HCT116 (cell line): ENCODE measurements at regions not wholly inside any gene's neighbourhood (a gene's known extent, or its start where the extent isn't known, plus 50 kb on each side); places are given as distances from the start of the nearest gene placed in this dataset.

Source experiments
- CBX3 ChIP-seq: IDR thresholded peaks from 2 replicates; pipeline ENCODE4 v1.6.1; 2012; ENCODE audit warnings: low read depth
- POLR2A ChIP-seq: IDR thresholded peaks from 2 replicates; pipeline ENCODE4 v1.7.0; 2011; ENCODE audit warnings: borderline replicate concordance; ENCODE audit not compliant: insufficient read depth, insufficient read length; ENCODE audit errors: extremely low read depth
- RAD21 ChIP-seq: IDR thresholded peaks from 2 replicates; pipeline ENCODE4 v1.6.1; 2012; ENCODE audit warnings: low read depth, mild to moderate bottlenecking
- TF ChIP-seq, protein P1 (sequence below), 3 experiments: fragments of 200-600 bp in 1 of 3; sonication (generic) in 1 of 3; IDR thresholded peaks in 2 of 3; conservative IDR thresholded peaks in 1 of 3; 2 replicates each; pipeline ENCODE4 v1.5.1; 2012 to 2017; ENCODE audit warnings: low read depth in 2 of 3, low read length in 2 of 3, antibody characterized with exemption in 1 of 3, borderline replicate concordance in 1 of 3, control low read depth in 1 of 3, mild to moderate bottlenecking in 1 of 3, mixed read lengths in 1 of 3, mixed run types in 1 of 3, moderate library complexity in 1 of 3; ENCODE audit not compliant: insufficient read depth in 1 of 3
- TF ChIP-seq, protein P2 (sequence below): IDR thresholded peaks from 2 replicates; pipeline ENCODE4 v1.6.1; 2012
- TF ChIP-seq, protein P3 (sequence below): IDR thresholded peaks from 2 replicates; pipeline ENCODE4 v1.6.1; 2012

DNA sequence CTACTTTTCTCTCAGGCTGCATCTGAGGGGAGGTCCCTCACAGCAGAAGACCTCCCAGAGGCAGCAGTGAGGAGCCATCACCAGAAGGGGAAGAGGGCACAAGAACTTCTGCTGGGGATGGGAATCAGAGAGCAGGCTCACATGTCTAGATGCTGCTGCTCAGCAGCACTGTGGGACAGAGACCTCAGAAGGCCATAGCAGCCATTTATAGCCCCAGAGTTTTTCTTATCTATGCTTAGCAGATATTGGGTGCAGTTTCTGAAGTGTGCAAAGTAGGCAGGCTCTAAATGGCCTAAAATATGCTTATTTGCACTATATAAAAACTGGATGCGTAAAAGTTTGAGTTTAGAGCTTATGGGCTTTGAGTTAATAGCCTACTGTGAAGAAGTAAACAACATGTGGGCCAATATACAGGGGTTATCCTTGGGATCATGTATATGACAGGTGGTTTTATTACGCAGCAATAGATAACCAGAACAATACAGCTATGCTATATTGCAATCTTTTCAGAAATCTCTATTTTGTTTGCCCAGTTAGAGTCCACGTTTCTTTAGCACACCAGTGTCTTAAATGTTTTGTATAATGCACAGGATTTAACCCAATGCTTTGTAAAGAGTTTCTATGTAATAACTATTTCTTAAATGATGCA is 60.2 kb upstream of the TMEM244 start:
- TF ChIP-seq, protein P1, sequence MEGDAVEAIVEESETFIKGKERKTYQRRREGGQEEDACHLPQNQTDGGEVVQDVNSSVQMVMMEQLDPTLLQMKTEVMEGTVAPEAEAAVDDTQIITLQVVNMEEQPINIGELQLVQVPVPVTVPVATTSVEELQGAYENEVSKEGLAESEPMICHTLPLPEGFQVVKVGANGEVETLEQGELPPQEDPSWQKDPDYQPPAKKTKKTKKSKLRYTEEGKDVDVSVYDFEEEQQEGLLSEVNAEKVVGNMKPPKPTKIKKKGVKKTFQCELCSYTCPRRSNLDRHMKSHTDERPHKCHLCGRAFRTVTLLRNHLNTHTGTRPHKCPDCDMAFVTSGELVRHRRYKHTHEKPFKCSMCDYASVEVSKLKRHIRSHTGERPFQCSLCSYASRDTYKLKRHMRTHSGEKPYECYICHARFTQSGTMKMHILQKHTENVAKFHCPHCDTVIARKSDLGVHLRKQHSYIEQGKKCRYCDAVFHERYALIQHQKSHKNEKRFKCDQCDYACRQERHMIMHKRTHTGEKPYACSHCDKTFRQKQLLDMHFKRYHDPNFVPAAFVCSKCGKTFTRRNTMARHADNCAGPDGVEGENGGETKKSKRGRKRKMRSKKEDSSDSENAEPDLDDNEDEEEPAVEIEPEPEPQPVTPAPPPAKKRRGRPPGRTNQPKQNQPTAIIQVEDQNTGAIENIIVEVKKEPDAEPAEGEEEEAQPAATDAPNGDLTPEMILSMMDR (IDR thresholded peaks at IDR 0.05 in 2 of 3, conservative IDR thresholded peaks at IDR 0.05 in 1 of 3; ENCODE audit: borderline replicate concordance in 1 of 3, insufficient read depth in 1 of 3, low read depth in 2 of 3, low read length in 2 of 3), result no peak
- TF ChIP-seq, protein P2, sequence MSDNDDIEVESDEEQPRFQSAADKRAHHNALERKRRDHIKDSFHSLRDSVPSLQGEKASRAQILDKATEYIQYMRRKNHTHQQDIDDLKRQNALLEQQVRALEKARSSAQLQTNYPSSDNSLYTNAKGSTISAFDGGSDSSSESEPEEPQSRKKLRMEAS, result no peak
- TF ChIP-seq CBX3, result no peak
- TF ChIP-seq POLR2A, result no peak
- no peak for TF ChIP-seq RAD21
- TF ChIP-seq, protein P3, sequence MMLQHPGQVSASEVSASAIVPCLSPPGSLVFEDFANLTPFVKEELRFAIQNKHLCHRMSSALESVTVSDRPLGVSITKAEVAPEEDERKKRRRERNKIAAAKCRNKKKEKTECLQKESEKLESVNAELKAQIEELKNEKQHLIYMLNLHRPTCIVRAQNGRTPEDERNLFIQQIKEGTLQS, result no peak
